NCI-H2227 treated with DMSO at 0.1 percent for 48 hours (cell line): ENCODE measurements at regions not wholly inside any gene's neighbourhood (a gene's known extent, or its start where the extent isn't known, plus 50 kb on each side); places are given as distances from the start of the nearest gene placed in this dataset.
"Not testable (repeated sequence)": the region's sequence is repeated elsewhere in the genome, so short reads cannot be mapped to it uniquely, and the experiment has no call there.

Experiments used
- DNase-seq: peaks from one replicate; lab custom pipeline; 2025; lab: John Stamatoyannopoulos, UW

DNA sequence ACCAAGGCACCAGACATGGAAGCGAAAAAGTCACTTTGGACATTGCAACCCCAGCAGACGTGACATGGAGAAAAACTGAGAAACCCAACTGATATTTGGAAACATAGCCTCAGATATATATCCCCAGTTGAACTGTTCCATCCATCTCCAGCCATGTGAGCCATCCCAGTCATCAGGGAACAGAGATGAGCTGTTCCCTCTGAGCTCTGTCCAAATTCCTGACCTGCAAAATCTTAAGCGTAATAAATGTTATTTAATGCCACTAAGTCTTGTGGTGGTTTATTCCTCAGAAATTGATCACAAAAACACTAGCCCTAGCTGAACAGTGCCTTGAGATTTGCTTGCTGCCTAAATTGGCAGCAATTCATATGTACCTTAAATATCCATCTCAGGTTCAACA, 182.8 kb downstream of the NRP2 start:
- DNase-seq, result no peak

DNA sequence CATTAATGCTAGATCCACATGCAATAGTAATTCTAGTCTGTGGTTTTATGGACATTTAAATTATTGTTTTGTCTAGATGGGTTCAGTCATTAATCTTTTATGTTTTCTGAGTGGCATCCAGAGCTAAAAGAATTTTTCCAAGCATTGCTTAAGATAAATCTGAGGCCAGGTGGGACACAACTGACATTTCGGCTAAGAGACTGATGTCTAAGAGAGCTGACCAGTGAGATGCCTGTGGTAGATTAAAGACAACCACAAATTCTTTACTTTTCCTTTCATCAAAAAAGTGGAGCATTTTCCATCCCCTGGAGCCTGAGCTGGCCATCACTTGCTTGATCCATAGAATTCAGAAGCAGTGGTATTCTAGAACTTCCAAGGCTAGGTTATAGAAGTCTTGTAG, 182.2 kb downstream of the NRP2 start:
- no peak for DNase-seq

DNA sequence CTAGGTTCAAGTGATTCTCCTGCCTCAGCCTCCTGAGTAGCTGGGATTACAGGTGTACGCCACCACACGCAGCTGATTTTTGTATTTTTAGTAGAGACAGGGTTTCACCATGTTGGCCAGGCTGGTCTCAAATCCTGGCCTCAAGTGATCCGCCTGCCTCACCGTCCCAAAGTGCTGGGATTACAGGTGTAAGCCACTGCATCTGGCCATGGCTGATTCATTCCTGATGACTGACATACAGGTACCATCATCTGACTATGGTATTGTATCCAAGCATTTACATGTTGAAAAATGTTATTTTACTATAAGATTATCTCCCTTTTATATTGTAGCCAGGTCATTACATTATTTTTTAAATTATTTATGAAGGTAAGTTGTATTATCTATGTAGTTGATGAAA, 180.5 kb downstream of the NRP2 start:
- DNase-seq, result not testable (repeated sequence)

DNA sequence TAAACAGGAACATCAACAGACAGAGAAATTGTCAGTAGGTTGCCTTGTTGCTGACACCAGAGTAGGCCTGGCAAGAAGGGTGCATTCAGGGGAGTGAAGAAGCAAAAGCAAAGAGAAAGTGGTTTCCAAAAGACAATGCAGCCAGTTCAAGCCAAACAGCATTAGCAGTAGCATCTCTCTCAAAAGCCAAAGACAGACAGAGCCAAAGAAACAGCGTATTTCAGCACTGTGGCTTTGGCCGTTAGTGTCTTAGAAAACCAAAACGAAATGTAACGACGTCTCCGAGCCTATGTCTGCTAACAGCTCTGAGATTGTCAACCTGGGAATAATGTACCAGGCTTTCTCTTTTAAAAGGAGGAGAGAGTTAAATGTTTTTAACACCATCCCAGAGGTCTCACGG, 178.6 kb downstream of the NRP2 start:
- DNase-seq, result no peak

DNA sequence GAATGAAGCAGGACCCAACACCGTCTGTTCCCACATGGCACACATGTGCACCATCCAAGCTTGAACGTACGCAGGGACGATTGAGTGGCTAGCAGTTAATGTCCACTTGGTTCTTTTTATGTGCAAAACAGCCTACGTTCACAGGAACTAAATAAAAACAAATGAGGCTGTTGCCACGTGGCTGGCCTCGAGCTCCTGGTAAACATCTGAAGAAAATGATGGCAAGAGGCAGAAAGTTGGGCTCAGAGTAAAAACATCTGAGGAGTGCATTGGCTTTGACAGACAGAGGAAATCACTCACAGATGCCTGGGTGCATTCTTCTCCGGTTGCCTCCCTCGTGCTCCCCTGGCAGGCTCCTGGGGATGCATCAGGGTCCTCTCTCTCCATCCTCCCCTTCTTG, 177.9 kb downstream of the NRP2 start:
- DNase-seq, result no peak

DNA sequence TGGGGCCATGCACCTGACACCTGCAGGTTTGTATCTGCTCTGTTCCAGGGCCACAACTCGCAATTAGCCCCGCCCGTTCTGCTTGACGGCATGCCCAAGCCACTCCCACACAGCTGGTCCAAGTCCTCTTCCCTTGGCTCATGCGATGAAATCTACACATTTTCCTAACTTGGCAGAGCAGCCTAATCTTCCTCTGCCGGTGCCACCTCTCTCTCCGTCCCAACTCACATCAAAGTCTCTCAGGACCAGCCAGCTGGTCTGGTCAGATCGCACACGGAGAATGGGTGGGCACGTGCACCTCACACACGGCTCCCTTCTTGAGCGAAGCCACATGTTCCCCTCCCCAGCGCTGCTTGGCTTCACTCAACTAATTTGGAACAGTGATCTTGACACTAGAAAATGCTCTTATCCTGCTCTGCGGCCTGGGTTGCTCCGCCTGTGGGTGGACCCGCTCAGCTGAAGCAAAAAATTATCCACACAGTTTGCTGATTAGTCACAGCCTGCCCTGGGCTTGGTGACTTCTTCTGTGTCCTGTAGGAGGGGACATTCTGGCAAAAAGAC, 176.7 kb downstream of the NRP2 start:
- no peak for DNase-seq

DNA sequence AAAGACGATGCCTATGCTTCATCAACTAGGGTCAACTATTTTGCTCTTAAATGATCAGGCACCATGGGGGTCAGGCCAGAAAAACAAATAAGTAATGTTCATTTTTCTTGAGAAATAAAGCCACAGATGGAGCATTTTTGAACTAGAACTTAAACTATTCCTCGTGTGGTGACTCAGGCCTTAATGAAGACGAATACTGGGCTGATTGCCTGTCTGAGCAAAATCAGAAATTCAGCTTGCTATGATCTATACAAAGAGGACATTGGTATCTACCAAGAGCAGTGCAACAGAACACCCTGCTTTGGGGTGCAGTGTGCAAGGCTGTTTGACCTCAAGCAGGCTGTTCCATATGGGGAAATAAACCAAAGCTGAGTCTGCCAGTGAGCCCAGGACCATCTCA, 176.0 kb downstream of the NRP2 start:
- DNase-seq, result no peak

DNA sequence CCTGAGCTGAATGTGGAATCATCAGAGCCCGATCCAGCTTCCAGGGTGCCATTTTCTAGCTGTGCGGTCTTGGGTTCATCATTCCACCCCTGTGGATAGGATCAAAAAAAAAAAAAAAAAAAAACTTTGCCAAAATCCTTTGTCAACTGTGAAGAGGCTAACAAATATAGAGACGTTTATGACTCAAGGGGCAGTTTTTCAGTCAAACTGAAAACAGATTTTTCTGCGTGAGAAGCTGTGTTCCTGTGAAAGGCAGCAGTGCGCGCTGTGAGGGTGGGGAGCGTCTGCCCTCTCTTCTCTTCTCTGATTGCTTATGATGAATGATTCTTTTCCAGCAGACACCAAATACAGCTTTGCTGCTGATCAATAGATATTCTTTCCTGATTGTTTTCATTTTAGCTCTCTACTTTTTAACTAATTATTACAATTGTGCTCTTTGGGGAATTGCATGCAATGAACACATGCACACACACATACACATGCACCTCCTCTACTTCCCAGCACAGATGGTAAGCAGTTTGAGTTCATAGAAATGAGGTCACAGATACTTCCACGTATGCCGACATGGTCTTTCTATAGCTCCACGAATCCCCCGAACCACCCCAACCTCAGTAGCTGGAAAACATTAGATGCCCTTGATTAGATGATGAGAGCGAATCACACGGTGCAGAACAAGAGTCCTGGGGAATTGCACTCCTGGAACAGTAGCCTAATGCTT, 175.4 kb downstream of the NRP2 start:
- no peak for DNase-seq

DNA sequence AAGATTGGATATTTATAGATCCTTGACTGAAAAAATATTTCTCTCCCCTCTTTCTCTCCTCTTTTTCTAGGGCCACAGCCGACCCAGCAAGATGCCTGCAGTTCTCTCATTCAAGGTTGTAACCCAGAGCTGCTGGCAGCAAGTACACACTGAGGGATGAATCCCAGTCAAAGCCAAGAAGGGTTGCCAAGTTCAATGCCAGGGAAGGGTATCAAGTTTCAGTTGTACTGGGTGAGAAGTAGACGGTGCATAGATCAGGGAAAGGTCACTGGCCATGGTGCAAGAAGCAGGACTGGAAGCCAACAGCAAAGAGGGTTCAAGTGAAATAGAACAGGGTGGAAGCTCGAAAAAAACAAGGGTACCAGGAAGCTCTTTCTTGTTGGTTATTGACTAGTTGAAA, 170.2 kb downstream of the NRP2 start:
- no peak for DNase-seq

DNA sequence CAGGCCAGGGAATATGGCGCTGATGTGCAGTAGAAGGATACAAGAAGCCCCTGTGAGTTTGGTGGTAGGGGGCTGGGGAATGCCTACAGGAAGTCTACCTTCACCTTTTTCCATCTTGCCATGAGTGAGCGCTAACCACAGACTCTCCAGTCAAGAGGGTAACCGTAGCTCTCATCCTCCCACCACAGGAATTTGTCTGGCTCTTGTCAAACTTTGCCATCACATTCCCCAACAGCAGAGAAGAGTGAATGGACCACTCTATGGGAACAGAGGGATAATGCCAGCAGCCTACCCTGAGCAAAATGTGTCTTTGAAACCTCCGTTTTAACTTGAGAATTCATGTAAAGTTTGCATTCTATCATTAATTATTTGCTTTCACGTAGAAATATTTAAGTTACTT, 168.3 kb downstream of the NRP2 start:
- DNase-seq, result no peak

DNA sequence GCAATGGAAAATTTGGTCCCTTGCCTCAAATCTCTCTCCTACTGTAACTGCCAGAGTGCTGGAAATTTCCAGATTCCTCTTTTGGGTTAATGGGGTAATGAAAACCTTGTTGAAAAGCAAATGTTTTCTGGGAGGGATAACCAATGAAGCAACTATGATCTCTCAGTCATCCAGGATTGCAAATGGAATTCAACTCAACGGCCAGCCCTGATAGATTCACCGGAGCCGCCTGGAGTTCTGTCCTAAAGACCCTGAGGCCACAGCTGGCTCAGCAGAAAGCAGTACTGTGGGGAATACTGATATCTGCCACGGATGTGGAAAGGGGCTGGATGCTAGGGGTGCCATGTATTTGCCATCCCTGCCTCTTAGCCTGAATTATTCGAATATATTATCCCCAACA, 167.8 kb downstream of the NRP2 start:
- no peak for DNase-seq

DNA sequence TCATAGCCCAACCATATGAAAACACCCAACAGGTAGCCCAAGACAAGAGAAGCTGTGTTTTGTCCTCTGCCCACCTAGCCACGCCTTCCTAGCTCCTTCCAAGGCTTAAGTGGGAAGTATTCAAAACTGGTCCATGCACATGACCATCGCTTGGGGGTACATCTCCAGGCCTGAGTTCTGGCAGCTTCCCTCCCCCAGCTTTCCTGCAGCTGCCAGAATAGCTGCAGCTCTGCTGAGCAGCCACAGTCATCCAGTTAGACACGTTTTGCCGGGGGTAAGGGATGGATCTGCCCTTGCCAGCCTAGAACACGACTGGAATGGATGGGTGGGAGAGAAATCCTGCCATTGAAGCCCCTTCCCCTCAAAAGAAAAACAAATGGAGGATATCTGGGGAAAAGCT, 166.8 kb downstream of the NRP2 start:
- no peak for DNase-seq

DNA sequence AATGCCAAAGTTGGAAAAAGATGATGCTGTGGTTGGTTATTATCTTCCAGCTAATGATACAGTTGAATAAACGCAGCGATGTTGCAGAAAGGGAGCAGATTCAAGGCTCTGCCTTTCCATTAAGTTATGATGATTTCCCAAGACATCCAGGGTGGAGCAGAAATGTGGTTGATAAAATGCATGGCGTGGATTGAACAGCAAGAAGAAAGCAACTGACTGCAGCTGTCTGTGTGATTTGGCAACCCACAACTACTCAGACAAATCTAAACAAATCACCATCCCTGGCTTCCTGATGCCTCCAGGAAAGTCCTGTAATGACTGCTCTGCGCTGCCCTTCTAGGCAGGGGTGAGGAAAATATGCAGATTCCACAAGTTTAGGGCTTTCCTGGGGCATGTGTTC, 166.3 kb downstream of the NRP2 start:
- DNase-seq, result peak; percentile 65
